WTC11 (cell line): ENCODE measurements at regions not wholly inside any gene's neighbourhood (a gene's known extent, or its start where the extent isn't known, plus 50 kb on each side); places are given as distances from the start of the nearest gene placed in this dataset.

Source experiments
- ATAC-seq: fragments of 200-7000 bp; cut with Tn5 transposase; 2 replicates; pipeline ENCODE4 v1.10.0; 2021; ENCODE audit warnings: mild to moderate bottlenecking, moderate library complexity
- CTCF ChIA-PET: fragments of 300-600 bp; sonication (Branson Sonifier 250); formaldehyde crosslinking; loops from one replicate; lab custom pipeline; 2021; ENCODE audit warnings: antibody characterized with exemption; lab: Charles Lee
- POLR2A ChIA-PET: fragments of 350-600 bp; sonication (Branson Sonifier 250); formaldehyde crosslinking; loops from one replicate; lab custom pipeline; 2021; ENCODE audit warnings: antibody characterized with exemption; lab: Charles Lee
- DNase-seq: peaks from one replicate; pipeline ENCODE4 v3.0.0; 2021; ENCODE audit warnings: low spot score
- H3K27ac Mint-ChIP-seq: 2 replicates; pipeline ENCODE4 v1.8.0; 2021; ENCODE audit warnings: mixed read lengths
- H3K27me3 Mint-ChIP-seq: 2 replicates; pipeline ENCODE4 v1.8.0; 2021; ENCODE audit warnings: low read depth, mild to moderate bottlenecking, moderate library complexity, mixed read lengths
- H3K36me3 Mint-ChIP-seq: 2 replicates; pipeline ENCODE4 v1.8.0; 2021; ENCODE audit warnings: mixed read lengths
- H3K4me1 Mint-ChIP-seq: 2 replicates; pipeline ENCODE4 v1.8.0; 2022; ENCODE audit warnings: mixed read lengths
- H3K4me3 Mint-ChIP-seq: 2 replicates; pipeline ENCODE4 v1.8.0; 2021; ENCODE audit warnings: mild to moderate bottlenecking, moderate library complexity, mixed read lengths
- H3K9me3 Mint-ChIP-seq: 2 replicates; pipeline ENCODE4 v1.8.0; 2021; ENCODE audit warnings: mixed read lengths
- ATF3 ChIP-seq: sonication (generic); formaldehyde crosslinking; conservative IDR thresholded peaks from 2 replicates; pipeline ENCODE4 v1.8.1; 2022; ENCODE audit warnings: mild to moderate bottlenecking, missing genetic modification reagents
- ELF4 ChIP-seq: sonication (generic); formaldehyde crosslinking; IDR thresholded peaks from 2 replicates; pipeline ENCODE4 v1.8.1; 2022; ENCODE audit warnings: low read depth, mild to moderate bottlenecking, moderate library complexity, missing genetic modification reagents
- ESRRA ChIP-seq: sonication (generic); formaldehyde crosslinking; IDR thresholded peaks from 2 replicates; pipeline ENCODE4 v1.8.1; 2022; ENCODE audit warnings: mild to moderate bottlenecking, missing genetic modification reagents, borderline replicate concordance
- IRF2 ChIP-seq: sonication (generic); formaldehyde crosslinking; IDR thresholded peaks from 2 replicates; pipeline ENCODE4 v1.8.0; 2022; ENCODE audit warnings: low read depth, missing genetic modification reagents, borderline replicate concordance
- KAT7 ChIP-seq: sonication (generic); formaldehyde crosslinking; IDR thresholded peaks from 2 replicates; pipeline ENCODE4 v1.8.1; 2023; ENCODE audit warnings: missing genetic modification reagents, mild to moderate bottlenecking, borderline replicate concordance
- NR3C1 ChIP-seq: sonication (generic); formaldehyde crosslinking; conservative IDR thresholded peaks from 2 replicates; pipeline ENCODE4 v1.8.1; 2023; ENCODE audit warnings: low read depth, mild to moderate bottlenecking, missing genetic modification reagents
- SMAD3 ChIP-seq: sonication (generic); formaldehyde crosslinking; IDR thresholded peaks from 2 replicates; pipeline ENCODE4 v1.8.0; 2022; ENCODE audit warnings: missing genetic modification reagents, mild to moderate bottlenecking, borderline replicate concordance
- SP1 ChIP-seq: sonication (generic); formaldehyde crosslinking; conservative IDR thresholded peaks from 2 replicates; pipeline ENCODE4 v1.8.1; 2022; ENCODE audit warnings: missing genetic modification reagents
- STAT6 ChIP-seq: sonication (generic); formaldehyde crosslinking; conservative IDR thresholded peaks from 2 replicates; pipeline ENCODE4 v1.8.1; 2023; ENCODE audit warnings: mild to moderate bottlenecking, low read depth, missing genetic modification reagents, moderate library complexity
- TEAD4 ChIP-seq: sonication (generic); formaldehyde crosslinking; IDR thresholded peaks from 2 replicates; pipeline ENCODE4 v1.8.0; 2022; ENCODE audit warnings: mild to moderate bottlenecking, missing genetic modification reagents
- ZNF425 ChIP-seq: fragments of 250-450 bp; sonication (Bioruptor Pico); conservative IDR thresholded peaks from 2 replicates; pipeline ENCODE4 v1.9.0; 2021; ENCODE audit warnings: mild to moderate bottlenecking
- ZNF512 ChIP-seq: sonication (generic); formaldehyde crosslinking; IDR thresholded peaks from 2 replicates; pipeline ENCODE4 v1.8.1; 2022; ENCODE audit warnings: missing genetic modification reagents, borderline replicate concordance
- ZNF532 ChIP-seq: fragments of 250-450 bp; sonication (Bioruptor Pico); IDR thresholded peaks from 2 replicates; pipeline ENCODE4 v1.9.0; 2021; ENCODE audit warnings: mild to moderate bottlenecking, borderline replicate concordance
- TF ChIP-seq, protein P1 (sequence below): fragments of 250-450 bp; sonication (Bioruptor Pico); IDR thresholded peaks from 2 replicates; pipeline ENCODE4 v1.8.0; 2021; ENCODE audit warnings: mild to moderate bottlenecking

DNA sequence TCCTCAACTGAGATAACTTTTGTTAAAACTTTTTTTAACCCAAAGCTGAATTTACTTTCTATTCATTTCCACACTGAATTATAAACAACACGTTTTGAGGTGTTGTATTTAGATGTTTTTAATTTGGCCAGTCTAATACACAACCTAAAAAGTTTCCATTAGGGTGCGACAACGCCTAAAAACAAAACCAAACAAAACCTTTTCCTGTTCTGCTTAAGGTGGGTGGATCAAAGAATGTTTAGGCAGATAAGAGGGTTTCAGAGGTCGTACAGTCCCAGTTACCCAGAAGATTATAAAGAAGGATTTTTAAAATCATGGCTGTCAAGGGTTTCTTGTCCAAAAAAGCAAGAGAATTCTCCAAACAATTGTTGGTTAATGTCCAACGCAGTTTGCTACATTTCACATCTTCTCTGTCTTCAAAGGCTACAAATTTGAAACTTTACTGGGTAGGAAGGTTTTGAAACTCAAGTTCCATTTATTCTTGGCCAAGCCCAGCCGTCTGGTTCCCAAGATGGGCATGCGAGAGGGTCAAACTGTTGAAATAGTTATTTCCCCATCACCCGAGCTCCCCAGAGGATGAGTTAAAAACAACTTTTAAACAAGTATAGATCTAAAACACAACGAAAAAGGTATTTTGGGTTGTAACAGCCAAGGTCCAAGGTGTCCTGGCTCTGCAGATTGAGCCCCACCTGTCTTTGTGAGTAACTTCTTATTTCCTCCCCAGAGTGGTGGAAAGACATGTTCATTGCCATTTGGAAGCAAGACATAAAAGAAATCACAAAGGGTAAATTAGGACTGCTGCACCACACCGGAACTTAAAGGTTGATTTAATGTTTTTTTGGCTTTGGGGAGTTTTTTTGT lies 122.8 kb upstream of the MAP3K1 start (continued):
- TF ChIP-seq ESRRA (CRISPR knock-in tag) (no peak), ELF4 (CRISPR knock-in tag) (no peak), STAT6 (CRISPR knock-in tag) (no peak), NR3C1 (CRISPR knock-in tag) (no peak)
- TF ChIP-seq, protein P1, sequence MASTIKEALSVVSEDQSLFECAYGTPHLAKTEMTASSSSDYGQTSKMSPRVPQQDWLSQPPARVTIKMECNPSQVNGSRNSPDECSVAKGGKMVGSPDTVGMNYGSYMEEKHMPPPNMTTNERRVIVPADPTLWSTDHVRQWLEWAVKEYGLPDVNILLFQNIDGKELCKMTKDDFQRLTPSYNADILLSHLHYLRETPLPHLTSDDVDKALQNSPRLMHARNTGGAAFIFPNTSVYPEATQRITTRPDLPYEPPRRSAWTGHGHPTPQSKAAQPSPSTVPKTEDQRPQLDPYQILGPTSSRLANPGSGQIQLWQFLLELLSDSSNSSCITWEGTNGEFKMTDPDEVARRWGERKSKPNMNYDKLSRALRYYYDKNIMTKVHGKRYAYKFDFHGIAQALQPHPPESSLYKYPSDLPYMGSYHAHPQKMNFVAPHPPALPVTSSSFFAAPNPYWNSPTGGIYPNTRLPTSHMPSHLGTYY (CRISPR knock-in tag): no peak

- no peaks in the 10 kb centered on the region for H3K27me3 Mint-ChIP-seq
- no peak for ATAC-seq
- ChIA-PET POLR2A (no interaction called here), CTCF (interaction anchor here (1.1 kb wide), 1 partner anchor 114 kb away, joined by 3 read pairs; no protein-coding TSS in a partner anchor)
- no peak overlapping the region for H3K27ac Mint-ChIP-seq
- H3K9me3 Mint-ChIP-seq: no peaks in the 10 kb centered on the region
- H3K4me1 Mint-ChIP-seq: peaks cover 32% of the 10 kb centered on the region
- H3K36me3 Mint-ChIP-seq: no peaks in the 10 kb centered on the region
- H3K4me3 Mint-ChIP-seq: no peak overlapping the region
- no peak for DNase-seq
- TF ChIP-seq STAT6 (CRISPR knock-in tag) (no peak), ATF3 (CRISPR knock-in tag) (no peak), SP1 (no peak), TEAD4 (no peak), SMAD3 (CRISPR knock-in tag) (no peak), IRF2 (CRISPR knock-in tag) (no peak), KAT7 (CRISPR knock-in tag) (no peak), ZNF425 (CRISPR knock-in tag) (no peak), ZNF512 (CRISPR knock-in tag) (no peak), ZNF532 (CRISPR knock-in tag) (no peak)
- TF ChIP-seq, all 79 proteins: peak for 0
Observed at GRCh38 chr5:56688402-56688801, 126.9 kb upstream of the MAP3K1 start.
